ENCODE measurements at regions not wholly inside any gene's neighbourhood (a gene's known extent, or its start where the extent isn't known, plus 50 kb on each side); places are given as distances from the start of the nearest gene placed in this dataset.

DNA sequence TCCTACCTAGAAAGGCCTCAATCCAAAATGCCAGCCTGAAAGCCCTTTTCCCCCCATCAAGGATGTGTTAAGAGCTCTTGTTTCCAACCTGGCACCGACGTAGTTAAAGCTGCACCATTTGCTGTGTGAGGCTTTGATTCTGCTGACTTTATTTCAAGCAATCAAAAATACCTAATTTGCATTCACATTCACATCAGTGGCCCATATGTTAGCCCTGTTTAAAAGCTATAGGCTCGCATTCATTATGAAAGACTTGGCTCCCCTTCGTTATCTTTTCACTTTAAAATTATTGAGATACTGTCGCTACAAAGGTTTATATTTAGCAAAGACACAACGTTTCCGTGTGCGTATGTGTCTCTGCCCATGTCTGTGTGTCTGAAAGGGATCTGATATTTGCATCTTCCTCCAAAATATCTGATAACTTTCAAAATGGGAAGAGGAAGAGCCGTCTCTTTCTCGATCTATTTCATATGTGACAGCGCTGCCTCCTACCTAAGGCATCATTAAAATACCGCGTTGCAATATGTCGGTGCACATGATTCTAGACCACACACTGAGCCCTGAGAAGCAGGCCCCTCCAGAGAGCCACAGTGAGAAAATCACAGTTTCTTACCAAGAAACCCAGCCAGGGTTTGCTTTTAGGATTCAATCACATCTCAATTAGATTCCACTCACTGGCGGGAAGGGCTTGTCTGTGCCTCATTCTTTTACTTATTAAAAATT, 57.1 kb upstream of the ITPRID1 start:
- no peak for DNase-seq

DNA sequence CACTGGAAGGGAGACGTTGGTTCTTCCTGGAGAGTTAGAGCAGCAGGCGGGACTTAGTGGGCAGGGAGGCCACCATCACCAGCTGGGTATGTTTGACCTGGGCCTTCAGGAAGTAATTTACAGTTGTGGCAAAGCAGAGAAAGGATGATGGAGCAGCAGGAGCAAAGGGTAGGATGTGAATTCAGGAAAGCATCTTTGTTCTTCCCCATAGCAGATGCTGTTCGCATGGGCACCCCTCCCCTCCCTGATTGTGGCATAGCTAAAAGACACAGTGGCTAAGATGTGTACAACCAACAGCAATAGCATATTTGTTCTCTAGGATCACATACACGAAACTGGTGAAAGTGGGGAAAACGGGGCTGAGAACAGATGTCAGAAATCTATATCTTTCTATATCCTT, 56.3 kb upstream of the ITPRID1 start:
- no peak for DNase-seq

DNA sequence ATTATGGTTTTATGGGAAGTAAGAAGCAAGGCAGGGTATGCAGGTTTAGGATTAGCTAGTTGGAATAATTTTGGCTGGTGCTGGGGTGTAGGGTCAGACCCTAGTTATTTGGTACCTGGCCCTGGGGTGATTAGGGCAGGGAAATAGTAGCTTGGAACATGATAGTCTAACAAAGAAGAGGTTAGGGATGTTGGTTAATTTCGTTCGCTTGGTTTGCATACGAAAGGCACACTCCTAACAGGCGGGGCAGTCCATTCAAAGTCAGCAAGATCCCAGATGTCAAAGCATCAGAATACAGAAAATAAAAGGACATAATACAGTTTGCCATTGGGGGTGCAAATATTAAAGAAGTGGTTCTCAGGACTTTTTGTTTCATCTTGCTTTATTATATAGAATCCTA, 55.7 kb upstream of the ITPRID1 start:
- DNase-seq = no peak

DNA sequence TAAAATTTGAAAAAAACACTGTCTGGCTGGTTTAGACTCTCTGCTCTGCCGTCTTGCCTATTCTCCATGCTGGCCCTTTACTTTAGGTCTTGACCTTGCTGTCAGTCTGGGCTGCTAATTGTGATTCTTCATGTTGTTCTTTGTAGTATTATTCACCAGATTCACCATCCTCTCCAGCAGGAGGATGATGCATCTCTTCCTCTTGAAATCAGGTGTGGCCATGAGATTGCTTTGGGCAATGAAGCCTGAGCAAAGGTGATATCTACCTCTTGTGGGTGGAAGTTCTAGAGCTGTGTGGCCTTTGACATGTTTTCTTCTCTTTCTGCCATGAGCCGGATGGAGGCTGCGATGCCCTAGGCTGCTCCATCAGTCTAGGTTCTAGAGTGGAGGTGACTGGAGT, 51.3 kb upstream of the ITPRID1 start:
- DNase-seq = no peak

Data from COR-L47 (cell line).